Activated CD8-positive, alpha-beta T cell treated with anti-CD3 and anti-CD28 coated beads for 36 hours (primary cell): ENCODE measurements at regions not wholly inside any gene's neighbourhood (a gene's known extent, or its start where the extent isn't known, plus 50 kb on each side); places are given as distances from the start of the nearest gene placed in this dataset.

Experiments used
- ATAC-seq: fragments of 200-7000 bp; cut with Tn5 transposase; one replicate; pipeline ENCODE4 v1.10.0; 2021; ENCODE audit warnings: mild to moderate bottlenecking, moderate library complexity
- CTCF ChIA-PET: fragments of 350-600 bp; sonication (Branson Sonifier 250); formaldehyde crosslinking; loops from one replicate; lab custom pipeline; 2021; ENCODE audit warnings: antibody characterized with exemption; lab: Charles Lee
- POLR2A ChIA-PET: fragments of 350-600 bp; sonication (Branson Sonifier 250); formaldehyde crosslinking; loops from one replicate; lab custom pipeline; 2021; ENCODE audit warnings: antibody characterized with exemption; lab: Charles Lee
- DNase-seq: peaks from one replicate; pipeline ENCODE4 v3.0.0-alpha.2; 2020
- H3K27ac Mint-ChIP-seq: one replicate; pipeline ENCODE4 v1.8.0; 2021; ENCODE audit warnings: mild to moderate bottlenecking, mixed read lengths
- H3K27me3 Mint-ChIP-seq: one replicate; pipeline ENCODE4 v1.8.0; 2021; ENCODE audit warnings: mixed read lengths
- H3K36me3 Mint-ChIP-seq: one replicate; pipeline ENCODE4 v1.8.0; 2021; ENCODE audit warnings: low read depth, mixed read lengths
- H3K4me1 Mint-ChIP-seq: one replicate; pipeline ENCODE4 v1.8.0; 2021; ENCODE audit warnings: low read depth, mixed read lengths
- H3K4me3 Mint-ChIP-seq: one replicate; pipeline ENCODE4 v1.8.0; 2021; ENCODE audit warnings: mild to moderate bottlenecking, moderate library complexity, mixed read lengths
- H3K9me3 Mint-ChIP-seq: one replicate; pipeline ENCODE4 v1.8.0; 2021; ENCODE audit warnings: mixed read lengths
- CTCF ChIP-seq: fragments of 200-600 bp; IDR thresholded peaks from one replicate; pipeline ENCODE4 v1.8.0; 2022; ENCODE audit warnings: antibody characterized with exemption, mild to moderate bottlenecking
- intact Hi-C: fragments of 100-400 bp; cut with micrococcal nuclease; formaldehyde crosslinking; loops from one replicate; pipeline ENCODE4 v1.10.0; 2022

- H3K27ac Mint-ChIP-seq, result no peak overlapping the region
- TF ChIP-seq CTCF, result no peak
- no peaks in the 10 kb centered on the region for H3K4me1 Mint-ChIP-seq
- ChIA-PET CTCF (no interaction called here), POLR2A (no interaction called here)
- intact Hi-C loops, result no loop called here
- H3K4me3 Mint-ChIP-seq, result no peak overlapping the region
- H3K27me3 Mint-ChIP-seq, result no peaks in the 10 kb centered on the region
- no peaks in the 10 kb centered on the region for H3K9me3 Mint-ChIP-seq
- ATAC-seq (no peak), DNase-seq (no peak)
- H3K36me3 Mint-ChIP-seq, result no peaks in the 10 kb centered on the region
Measured at GRCh38 chr15:54687628-54688027, 509.1 kb downstream of the RSL24D1 start.
